GM12872 (cell line): ENCODE measurements at regions not wholly inside any gene's neighbourhood (a gene's known extent, or its start where the extent isn't known, plus 50 kb on each side); places are given as distances from the start of the nearest gene placed in this dataset.

Experiments used
- TF ChIP-seq, protein P1 (sequence below): IDR thresholded peaks from 3 replicates; pipeline ENCODE4 v1.5.1; 2011; ENCODE audit warnings: low read depth, mild to moderate bottlenecking, low read length, moderate library complexity; ENCODE audit not compliant: insufficient read depth

DNA sequence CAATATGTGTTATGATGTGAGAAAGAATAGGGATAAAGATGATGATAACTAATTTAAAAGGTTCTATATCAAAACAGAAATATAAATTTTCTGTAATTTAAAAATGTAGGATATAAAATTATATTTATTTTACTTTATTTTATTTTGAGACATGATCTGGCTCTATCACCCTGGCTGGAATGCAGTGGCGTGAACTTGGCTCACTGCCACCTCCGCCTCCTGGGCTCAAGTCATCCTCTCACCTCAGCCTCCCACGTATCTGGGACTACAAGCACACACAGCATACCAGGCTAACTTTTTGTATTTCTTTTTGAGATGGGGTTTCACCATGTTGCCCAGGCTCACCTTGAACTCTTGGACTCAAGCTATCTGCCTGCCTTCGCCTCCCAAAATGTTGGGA lies 214.9 kb upstream of the SLITRK1 start:
- TF ChIP-seq, protein P1, sequence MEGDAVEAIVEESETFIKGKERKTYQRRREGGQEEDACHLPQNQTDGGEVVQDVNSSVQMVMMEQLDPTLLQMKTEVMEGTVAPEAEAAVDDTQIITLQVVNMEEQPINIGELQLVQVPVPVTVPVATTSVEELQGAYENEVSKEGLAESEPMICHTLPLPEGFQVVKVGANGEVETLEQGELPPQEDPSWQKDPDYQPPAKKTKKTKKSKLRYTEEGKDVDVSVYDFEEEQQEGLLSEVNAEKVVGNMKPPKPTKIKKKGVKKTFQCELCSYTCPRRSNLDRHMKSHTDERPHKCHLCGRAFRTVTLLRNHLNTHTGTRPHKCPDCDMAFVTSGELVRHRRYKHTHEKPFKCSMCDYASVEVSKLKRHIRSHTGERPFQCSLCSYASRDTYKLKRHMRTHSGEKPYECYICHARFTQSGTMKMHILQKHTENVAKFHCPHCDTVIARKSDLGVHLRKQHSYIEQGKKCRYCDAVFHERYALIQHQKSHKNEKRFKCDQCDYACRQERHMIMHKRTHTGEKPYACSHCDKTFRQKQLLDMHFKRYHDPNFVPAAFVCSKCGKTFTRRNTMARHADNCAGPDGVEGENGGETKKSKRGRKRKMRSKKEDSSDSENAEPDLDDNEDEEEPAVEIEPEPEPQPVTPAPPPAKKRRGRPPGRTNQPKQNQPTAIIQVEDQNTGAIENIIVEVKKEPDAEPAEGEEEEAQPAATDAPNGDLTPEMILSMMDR, result no peak

DNA sequence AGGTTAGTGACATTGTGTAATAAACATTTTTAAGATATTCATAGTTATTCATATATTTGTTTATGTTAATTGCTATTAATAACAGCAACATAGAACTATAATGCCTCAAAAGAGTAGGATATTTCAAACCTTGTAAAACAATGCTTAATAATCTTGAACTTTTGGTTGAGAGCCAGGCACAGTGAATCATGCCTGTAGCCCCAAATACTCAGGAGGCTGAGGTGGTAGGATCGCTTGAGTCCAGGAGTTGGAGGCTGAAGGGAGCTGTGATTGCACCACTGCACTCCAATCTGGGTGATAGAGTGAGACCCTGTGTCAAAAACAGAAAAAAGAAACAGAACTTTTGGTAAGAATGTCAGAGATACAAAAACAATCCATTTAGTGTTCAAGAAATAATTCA lies 213.9 kb upstream of the SLITRK1 start:
- TF ChIP-seq, protein P1, result no peak

DNA sequence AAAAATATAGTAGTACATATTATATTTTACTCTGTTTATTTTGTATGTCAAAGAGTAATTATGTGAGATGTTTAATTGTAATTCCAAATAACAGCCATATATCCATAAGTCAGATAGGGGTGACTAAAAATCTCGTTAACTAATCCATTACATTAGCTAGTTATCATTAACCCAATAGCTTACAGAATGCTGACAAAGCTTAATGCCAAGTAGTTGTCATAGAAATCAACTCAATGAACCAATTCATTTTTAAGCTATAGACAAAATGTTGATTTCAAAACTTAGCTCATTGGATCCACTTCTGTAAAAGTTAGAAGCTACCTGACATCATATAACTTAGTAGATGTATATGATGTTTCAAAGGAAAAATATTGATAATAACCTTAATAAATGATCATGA lies 206.7 kb upstream of the SLITRK1 start:
- TF ChIP-seq, protein P1, result no peak

DNA sequence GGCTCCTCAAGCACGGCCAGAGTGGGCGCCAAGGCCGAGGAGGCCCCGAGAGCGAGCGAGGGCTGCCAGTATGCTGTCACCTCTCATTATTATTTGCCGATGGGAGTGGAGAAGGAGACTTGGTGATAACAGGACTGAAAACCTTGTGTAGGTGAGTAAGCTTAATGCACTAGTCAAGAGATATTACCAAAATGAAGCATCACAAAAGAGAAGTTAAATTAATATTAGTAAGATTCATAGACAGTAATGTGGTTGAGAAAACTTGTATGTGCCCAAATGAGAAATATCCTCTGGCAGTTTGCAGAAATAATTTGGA lies 204.5 kb upstream of the SLITRK1 start:
- TF ChIP-seq, protein P1, result no peak

DNA sequence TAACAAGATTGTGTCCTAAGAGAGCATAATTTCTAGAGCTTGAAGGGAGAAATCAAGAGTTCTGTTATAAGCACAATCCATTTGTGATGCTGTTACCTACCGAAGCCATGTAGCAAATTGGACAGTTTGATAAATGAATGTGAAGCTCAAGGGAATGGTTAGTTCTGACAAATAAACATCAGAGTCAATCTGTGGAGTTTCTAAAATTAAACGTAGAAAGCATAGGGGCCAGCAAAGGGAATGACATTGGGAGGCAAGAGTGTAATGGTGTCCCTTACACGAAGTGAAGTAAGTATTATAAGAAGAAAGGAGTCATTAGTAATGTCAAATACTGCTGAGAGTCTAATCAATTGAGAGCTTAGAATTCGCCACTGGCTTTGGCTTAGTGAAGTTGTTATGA lies 200.2 kb upstream of the SLITRK1 start:
- TF ChIP-seq, protein P1, result no peak

DNA sequence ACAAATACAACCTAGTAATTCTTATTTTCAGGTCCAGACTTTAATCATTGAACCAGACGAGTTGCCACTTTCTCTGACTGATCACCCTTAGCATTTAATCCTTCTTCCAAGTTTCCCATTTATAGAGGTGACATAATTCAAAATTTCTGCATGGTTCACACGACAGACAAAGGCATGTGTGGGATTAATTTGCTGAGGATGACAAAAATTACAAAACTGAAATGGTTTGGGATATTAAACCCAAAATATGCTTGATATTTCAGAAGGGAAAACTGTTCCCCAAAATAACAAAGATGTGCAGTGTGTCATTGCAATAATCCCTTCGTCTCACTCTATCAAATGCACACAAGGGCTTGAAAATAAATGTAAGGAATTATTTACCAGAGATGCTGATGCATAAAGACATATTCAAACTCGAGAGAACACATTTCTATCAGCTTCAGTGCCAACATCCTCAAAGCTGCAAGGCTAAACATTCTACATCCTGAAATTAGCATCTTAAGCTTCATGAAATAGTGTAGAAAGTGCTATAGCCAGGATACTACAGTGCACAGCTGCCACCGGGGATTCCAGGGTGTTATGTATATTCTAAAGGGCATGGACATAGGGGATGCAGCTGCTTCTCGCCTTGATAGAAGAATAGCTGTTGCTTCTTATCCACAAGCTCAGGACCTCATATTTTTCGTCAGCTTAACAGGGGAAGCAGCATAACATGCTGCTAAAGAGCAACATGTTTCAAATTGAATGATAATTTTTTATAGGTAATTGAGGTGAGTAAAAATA lies 198.7 kb upstream of the SLITRK1 start:
- TF ChIP-seq, protein P1, result no peak

DNA sequence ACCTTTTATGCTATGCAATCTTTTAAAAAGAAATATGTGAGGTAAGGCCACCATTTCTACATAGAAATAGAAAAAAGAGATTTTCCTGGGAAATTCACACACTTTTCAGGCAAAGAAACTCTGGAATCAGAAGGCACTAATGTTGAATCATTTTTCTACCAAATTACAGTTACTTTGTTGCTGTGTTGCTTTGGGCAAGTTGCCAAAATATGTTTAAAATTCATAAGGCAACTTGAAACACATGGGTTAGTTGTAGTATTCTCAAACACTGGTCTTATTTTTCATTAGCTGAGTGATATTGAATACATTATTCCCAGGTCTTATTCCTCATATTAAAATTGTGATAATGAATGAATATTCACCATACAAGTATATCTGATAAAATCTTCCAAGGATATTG lies 195.0 kb upstream of the SLITRK1 start:
- TF ChIP-seq, protein P1, result no peak

DNA sequence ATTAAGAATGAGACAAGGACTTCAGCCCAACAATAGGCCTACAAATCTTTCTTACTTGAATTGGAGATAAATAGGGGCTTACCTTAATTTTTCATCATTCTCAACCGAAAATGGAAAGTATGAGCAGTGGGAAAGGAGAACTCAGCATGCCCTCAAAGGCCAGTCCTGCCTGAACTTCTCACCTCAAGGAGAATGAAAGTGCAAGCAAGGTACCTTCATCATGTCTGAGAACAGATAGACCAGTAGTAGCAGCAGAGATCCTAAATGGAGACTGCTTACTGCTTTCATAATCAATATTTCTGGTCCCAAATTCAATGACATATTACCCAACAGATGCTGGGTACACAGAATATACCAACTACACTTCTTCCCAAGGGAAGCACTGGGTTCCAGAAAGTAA lies 194.0 kb upstream of the SLITRK1 start:
- TF ChIP-seq, protein P1, result no peak
